Mesendoderm (in vitro differentiated cells): ENCODE measurements at regions not wholly inside any gene's neighbourhood (a gene's known extent, or its start where the extent isn't known, plus 50 kb on each side); places are given as distances from the start of the nearest gene placed in this dataset.

Source experiments
- DNase-seq: peaks from one replicate; pipeline ENCODE4 v3.0.0; 2013
- H2AK5ac ChIP-seq: 2 replicates; pipeline ENCODE4 v1.6.1; 2013; ENCODE audit warnings: low read length, inconsistent platforms
- H2BK120ac ChIP-seq: 2 replicates; pipeline ENCODE4 v1.6.1; 2013; ENCODE audit warnings: low read depth, mild to moderate bottlenecking, low read length, moderate library complexity, mixed read lengths
- H2BK15ac ChIP-seq: replicated peaks from 2 replicates; pipeline ENCODE4 v1.6.1; 2013; ENCODE audit warnings: low read depth, mild to moderate bottlenecking, moderate library complexity
- H2BK5ac ChIP-seq: 2 replicates; pipeline ENCODE4 v1.6.1; 2013; ENCODE audit warnings: low read length, inconsistent platforms
- H3K18ac ChIP-seq: 2 replicates; pipeline ENCODE4 v1.6.1; 2013; ENCODE audit warnings: mild to moderate bottlenecking, low read length, mixed read lengths
- H3K23ac ChIP-seq: one replicate; pipeline ENCODE4 v1.6.1; 2013; ENCODE audit warnings: low read length
- H3K27ac ChIP-seq: 2 replicates; pipeline ENCODE4 v1.5.1; 2013; ENCODE audit warnings: low read depth, mild to moderate bottlenecking, inconsistent platforms, low read length, moderate library complexity
- H3K27me3 ChIP-seq: 2 replicates; pipeline ENCODE4 v1.6.1; 2013; ENCODE audit warnings: low read length, control low read depth, mild to moderate bottlenecking, inconsistent platforms; ENCODE audit not compliant: insufficient read depth, poor library complexity
- H3K36me3 ChIP-seq: 2 replicates; pipeline ENCODE4 v1.6.1; 2013; ENCODE audit warnings: low read length, inconsistent platforms; ENCODE audit not compliant: control insufficient read depth, insufficient read depth
- H3K4ac ChIP-seq: one replicate; pipeline ENCODE4 v1.6.1; 2013; ENCODE audit warnings: low read depth, mild to moderate bottlenecking, low read length, moderate library complexity
- H3K4me1 ChIP-seq: 2 replicates; pipeline ENCODE4 v1.6.1; 2013; ENCODE audit warnings: low read depth, low read length, inconsistent platforms; ENCODE audit not compliant: control insufficient read depth
- H3K4me2 ChIP-seq: 2 replicates; pipeline ENCODE4 v1.6.1; 2013; ENCODE audit warnings: low read length
- H3K4me3 ChIP-seq: 2 replicates; pipeline ENCODE4 v1.5.1; 2013; ENCODE audit warnings: mild to moderate bottlenecking, low read length
- H3K56ac ChIP-seq: one replicate; pipeline ENCODE4 v1.6.1; 2013; ENCODE audit warnings: low read length
- H3K79me1 ChIP-seq: 2 replicates; pipeline ENCODE4 v1.6.1; 2013; ENCODE audit warnings: low read length, inconsistent platforms
- H3K79me2 ChIP-seq: 2 replicates; pipeline ENCODE4 v1.6.1; 2013; ENCODE audit warnings: mild to moderate bottlenecking, low read length; ENCODE audit not compliant: control insufficient read depth, insufficient read depth
- H3K9ac ChIP-seq: 2 replicates; pipeline ENCODE4 v1.6.1; 2013; ENCODE audit warnings: low read length, inconsistent platforms
- H4K5ac ChIP-seq: one replicate; pipeline ENCODE4 v1.6.1; 2013; ENCODE audit warnings: low read length
- H4K8ac ChIP-seq: one replicate; pipeline ENCODE4 v1.6.1; 2013; ENCODE audit warnings: low read depth, mild to moderate bottlenecking, control low read depth, low read length, moderate library complexity
- WGBS: extraction: QIAGEN DNeasy Blood & Tissue Kit; methylation state at CpG from one replicate; pipeline ENCODE4 v1.1.7; 2013; ENCODE audit warnings: low lambda C conversion rate, missing lambda C conversion rate; ENCODE audit not compliant: insufficient coverage; ENCODE audit errors: extremely low coverage; 5-methylcytosine and 5-hydroxymethylcytosine counted together

DNA sequence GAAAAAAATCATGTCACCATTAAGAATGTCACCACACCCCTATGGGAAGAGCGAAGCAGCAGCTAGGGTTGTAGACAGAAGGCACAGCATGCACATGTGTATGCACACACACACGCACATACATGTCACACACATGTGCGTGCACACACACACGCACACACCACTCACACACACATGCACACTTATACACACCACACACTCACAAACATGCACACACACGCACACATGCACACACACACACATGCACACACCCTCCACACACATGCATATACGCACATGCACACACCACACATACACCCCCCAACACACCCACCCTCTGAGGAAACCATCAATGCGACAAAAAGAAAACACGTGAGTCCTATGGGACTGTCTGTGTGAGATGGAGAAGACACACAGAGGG lies 205.4 kb downstream of the ENGASE start:
- no peak for DNase-seq
- no peak overlapping the region for H4K5ac ChIP-seq
- no peak overlapping the region for H3K9ac ChIP-seq
- H2AK5ac ChIP-seq = no peak overlapping the region
- H3K23ac ChIP-seq = no peak overlapping the region
- H3K4me1 ChIP-seq = no peaks in the 10 kb centered on the region
- no peaks in the 10 kb centered on the region for H3K79me1 ChIP-seq
- H3K56ac ChIP-seq = no peak overlapping the region
- no peak overlapping the region for H3K4me2 ChIP-seq
- H3K18ac ChIP-seq = no peak overlapping the region
- H4K8ac ChIP-seq = no peak overlapping the region
- no peaks in the 10 kb centered on the region for H3K36me3 ChIP-seq
- no peaks in the 10 kb centered on the region for H3K79me2 ChIP-seq
- no peak overlapping the region for H2BK15ac ChIP-seq
- no peak overlapping the region for H3K4me3 ChIP-seq
- no peaks in the 10 kb centered on the region for H3K27me3 ChIP-seq
- H2BK5ac ChIP-seq = no peak overlapping the region
- no CpG with 5 or more reads among the region's 8 CpGs for WGBS
- no peak overlapping the region for H3K27ac ChIP-seq
- no peak overlapping the region for H3K4ac ChIP-seq
- H2BK120ac ChIP-seq = no peak overlapping the region

DNA sequence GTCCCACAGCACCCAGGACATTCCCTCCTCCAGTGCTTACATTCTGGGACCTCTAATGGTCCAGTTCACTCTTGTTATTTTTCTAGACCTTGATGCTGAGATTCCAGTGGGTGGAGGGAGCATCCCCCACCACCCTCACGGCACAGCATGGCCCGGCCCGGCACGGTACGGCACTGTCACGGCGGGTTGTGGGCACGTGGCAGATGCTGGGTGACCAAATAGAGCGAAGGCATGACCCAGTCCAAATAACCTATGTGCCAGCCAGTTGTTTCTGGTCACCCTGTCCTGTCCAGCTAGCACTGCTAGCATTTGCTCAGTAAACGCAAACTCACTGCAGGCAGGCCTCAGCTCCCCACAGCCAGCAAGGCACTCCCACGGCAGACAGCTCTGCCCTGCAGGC lies 204.7 kb downstream of the ENGASE start:
- Histone ChIP-seq H3K27me3 (no peaks in the 10 kb centered on the region), H4K8ac (no peak overlapping the region), H2BK15ac (no peak overlapping the region), H3K4me3 (no peak overlapping the region), H3K27ac (no peak overlapping the region), H3K4me1 (no peaks in the 10 kb centered on the region), H3K18ac (no peak overlapping the region), H3K56ac (no peak overlapping the region), H3K4ac (no peak overlapping the region), H3K4me2 (no peak overlapping the region), H2BK120ac (no peak overlapping the region), H2AK5ac (no peak overlapping the region), H4K5ac (no peak overlapping the region), H3K79me1 (no peaks in the 10 kb centered on the region), H3K79me2 (no peaks in the 10 kb centered on the region), H2BK5ac (no peak overlapping the region), H3K9ac (no peak overlapping the region), H3K23ac (no peak overlapping the region), H3K36me3 (no peaks in the 10 kb centered on the region)
- WGBS = no CpG with 5 or more reads among the region's 11 CpGs
- DNase-seq = no peak

- Histone ChIP-seq H3K79me2 (no peaks in the 10 kb centered on the region), H2BK5ac (no peak overlapping the region), H3K79me1 (no peaks in the 10 kb centered on the region), H2AK5ac (no peak overlapping the region), H2BK15ac (no peak overlapping the region), H3K27ac (no peak overlapping the region), H3K18ac (no peak overlapping the region), H3K56ac (no peak overlapping the region), H3K4ac (no peak overlapping the region), H3K4me3 (no peak overlapping the region), H3K36me3 (no peaks in the 10 kb centered on the region), H3K4me1 (no peaks in the 10 kb centered on the region), H4K8ac (no peak overlapping the region), H3K27me3 (no peaks in the 10 kb centered on the region), H3K4me2 (no peak overlapping the region), H3K9ac (no peak overlapping the region), H4K5ac (no peak overlapping the region), H2BK120ac (no peak overlapping the region), H3K23ac (no peak overlapping the region)
- no peak for DNase-seq
- no CpG with 5 or more reads among the region's 3 CpGs for WGBS
These were observed 202.2 kb downstream of the ENGASE start for GRCh38 chr17:79276821-79277220.

GRCh38 chr17:79273660-79274059 lies 199.0 kb downstream of the ENGASE start:
- Histone ChIP-seq H4K8ac (no peak overlapping the region), H3K36me3 (no peaks in the 10 kb centered on the region), H3K9ac (no peak overlapping the region), H3K18ac (no peak overlapping the region), H3K23ac (no peak overlapping the region), H3K4me1 (no peaks in the 10 kb centered on the region), H3K79me2 (no peaks in the 10 kb centered on the region), H3K27me3 (no peaks in the 10 kb centered on the region), H2BK120ac (no peak overlapping the region), H2BK5ac (no peak overlapping the region), H2AK5ac (no peak overlapping the region), H3K79me1 (no peaks in the 10 kb centered on the region), H3K27ac (no peak overlapping the region), H4K5ac (no peak overlapping the region), H2BK15ac (no peak overlapping the region), H3K4ac (no peak overlapping the region), H3K4me3 (no peak overlapping the region), H3K4me2 (no peak overlapping the region), H3K56ac (no peak overlapping the region)
- no peak for DNase-seq
- WGBS = no CpG with 5 or more reads among the region's 8 CpGs

GRCh38 chr17:79272666-79273219 lies 198.1 kb downstream of the ENGASE start:
- H3K36me3 ChIP-seq = no peaks in the 10 kb centered on the region
- no peak overlapping the region for H3K9ac ChIP-seq
- no peak overlapping the region for H2BK5ac ChIP-seq
- H3K79me2 ChIP-seq = no peaks in the 10 kb centered on the region
- H3K4ac ChIP-seq = no peak overlapping the region
- H3K27me3 ChIP-seq = no peaks in the 10 kb centered on the region
- no peak overlapping the region for H3K27ac ChIP-seq
- no peak overlapping the region for H3K56ac ChIP-seq
- H3K4me2 ChIP-seq = no peak overlapping the region
- H3K4me3 ChIP-seq = no peak overlapping the region
- peak; percentile 10 for DNase-seq
- H4K5ac ChIP-seq = no peak overlapping the region
- H4K8ac ChIP-seq = no peak overlapping the region
- no CpG with 5 or more reads among the region's 9 CpGs for WGBS
- H3K4me1 ChIP-seq = no peaks in the 10 kb centered on the region
- no peak overlapping the region for H3K18ac ChIP-seq
- H2BK15ac ChIP-seq = no peak overlapping the region
- no peak overlapping the region for H2BK120ac ChIP-seq
- no peaks in the 10 kb centered on the region for H3K79me1 ChIP-seq
- no peak overlapping the region for H2AK5ac ChIP-seq
- H3K23ac ChIP-seq = no peak overlapping the region

- H3K9ac ChIP-seq = no peak overlapping the region
- H2BK120ac ChIP-seq = no peak overlapping the region
- no peaks in the 10 kb centered on the region for H3K36me3 ChIP-seq
- H3K23ac ChIP-seq = no peak overlapping the region
- no CpG with 5 or more reads among the region's 9 CpGs for WGBS
- no peak overlapping the region for H3K27ac ChIP-seq
- H3K18ac ChIP-seq = no peak overlapping the region
- no peak overlapping the region for H3K56ac ChIP-seq
- H3K79me2 ChIP-seq = no peaks in the 10 kb centered on the region
- no peak overlapping the region for H3K4me3 ChIP-seq
- no peaks in the 10 kb centered on the region for H3K4me1 ChIP-seq
- no peak overlapping the region for H4K8ac ChIP-seq
- no peaks in the 10 kb centered on the region for H3K27me3 ChIP-seq
- no peak overlapping the region for H2AK5ac ChIP-seq
- no peak overlapping the region for H3K4me2 ChIP-seq
- no peak overlapping the region for H4K5ac ChIP-seq
- H2BK5ac ChIP-seq = no peak overlapping the region
- H3K4ac ChIP-seq = no peak overlapping the region
- DNase-seq = no peak
- H2BK15ac ChIP-seq = no peak overlapping the region
- no peaks in the 10 kb centered on the region for H3K79me1 ChIP-seq
These were observed 197.6 kb downstream of the ENGASE start for GRCh38 chr17:79272220-79272619.
